HS-5 (cell line): ENCODE measurements at regions not wholly inside any gene's neighbourhood (a gene's known extent, or its start where the extent isn't known, plus 50 kb on each side); places are given as distances from the start of the nearest gene placed in this dataset.
"Not testable (repeated sequence)": the region's sequence is repeated elsewhere in the genome, so short reads cannot be mapped to it uniquely, and the experiment has no call there.

Experiments
- DNase-seq: peaks from one replicate; pipeline ENCODE4 v3.0.0-alpha.2; 2012; ENCODE audit warnings: low read depth

DNA sequence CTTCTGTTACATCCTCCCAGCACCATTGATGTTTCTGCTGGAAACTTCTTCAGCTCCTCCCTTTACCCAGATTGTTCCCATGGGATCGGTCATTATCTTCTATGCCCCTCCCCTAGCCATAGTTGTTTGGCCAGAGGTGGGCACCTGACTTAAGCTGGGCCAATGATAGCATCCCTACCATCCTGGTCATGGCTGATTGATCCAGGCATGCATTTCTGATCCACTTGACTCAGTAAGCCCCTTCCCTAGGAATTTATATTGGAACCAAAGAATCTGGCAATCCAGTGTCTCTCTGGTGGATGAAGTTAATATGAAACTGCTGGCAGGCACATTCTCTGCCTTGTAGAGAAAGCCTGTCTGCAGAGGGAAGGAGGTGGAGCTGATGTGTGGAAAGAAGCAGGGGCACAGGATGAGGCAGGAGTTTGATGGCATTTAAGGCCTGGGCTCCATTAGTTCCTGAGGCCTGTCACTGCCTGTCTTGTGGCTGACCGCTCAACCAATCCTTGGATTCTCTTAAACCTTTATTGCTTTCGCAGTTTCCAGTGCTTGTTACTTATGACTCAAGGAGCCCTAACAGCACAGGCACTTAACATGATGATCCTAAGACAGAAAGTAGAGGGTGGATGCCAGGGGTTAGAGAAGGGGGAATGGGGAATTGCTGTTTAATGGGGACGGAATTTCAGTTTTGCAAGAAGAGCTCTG is 152.4 kb downstream of the ABCC12 start:
- no peak for DNase-seq

DNA sequence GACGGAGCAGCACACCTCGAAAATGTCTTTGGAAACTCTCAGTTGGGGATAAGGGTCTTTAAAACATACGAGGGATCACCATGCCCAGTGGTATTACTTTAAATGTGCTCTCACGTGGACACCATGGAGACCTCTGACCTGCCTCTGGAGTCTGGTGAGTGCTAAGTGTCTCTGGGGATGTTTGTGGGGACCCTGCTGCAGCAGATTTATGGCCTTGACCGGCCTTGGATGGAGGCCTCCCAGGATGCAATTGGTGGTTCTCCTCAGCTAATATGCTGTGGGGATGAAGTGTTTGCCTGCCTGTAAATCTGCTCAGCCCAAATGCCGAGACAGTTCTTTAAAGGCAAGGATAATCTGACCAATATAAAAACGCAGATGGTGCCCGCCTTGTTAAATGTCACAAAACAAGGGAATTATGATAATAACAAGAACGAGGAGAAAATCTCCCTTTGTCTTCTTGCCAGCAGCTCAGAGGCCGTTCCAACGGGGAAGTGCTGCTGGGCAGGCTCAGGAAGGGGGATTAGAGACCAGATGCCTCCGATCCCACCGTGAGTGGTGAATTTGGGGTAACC is 154.4 kb downstream of the ABCC12 start:
- DNase-seq = no peak

DNA sequence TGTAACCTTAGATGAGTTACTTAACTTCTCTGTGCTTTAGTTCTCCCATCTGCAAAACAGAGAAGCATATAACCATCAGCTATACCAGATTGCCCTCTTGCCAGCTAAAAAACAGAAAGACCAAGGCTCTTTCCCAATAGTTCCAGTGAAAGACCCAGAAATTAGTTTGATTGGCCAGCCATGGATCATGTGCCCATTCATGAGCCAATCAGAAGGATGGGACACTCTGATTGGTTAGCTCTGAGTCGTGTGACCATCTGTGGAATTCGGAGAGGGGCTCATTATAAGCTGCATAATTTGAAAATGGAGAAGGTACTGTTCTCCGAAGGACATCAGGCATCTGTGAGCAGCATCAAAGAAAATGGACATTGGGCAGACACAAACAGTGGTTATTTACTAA is 155.2 kb downstream of the ABCC12 start:
- DNase-seq = no peak

GRCh38 chr16:47999595-47999994 is 156.2 kb downstream of the ABCC12 start:
- DNase-seq = no peak

GRCh38 chr16:47995354-47995753 is 160.4 kb downstream of the ABCC12 start:
- DNase-seq = no peak

DNA sequence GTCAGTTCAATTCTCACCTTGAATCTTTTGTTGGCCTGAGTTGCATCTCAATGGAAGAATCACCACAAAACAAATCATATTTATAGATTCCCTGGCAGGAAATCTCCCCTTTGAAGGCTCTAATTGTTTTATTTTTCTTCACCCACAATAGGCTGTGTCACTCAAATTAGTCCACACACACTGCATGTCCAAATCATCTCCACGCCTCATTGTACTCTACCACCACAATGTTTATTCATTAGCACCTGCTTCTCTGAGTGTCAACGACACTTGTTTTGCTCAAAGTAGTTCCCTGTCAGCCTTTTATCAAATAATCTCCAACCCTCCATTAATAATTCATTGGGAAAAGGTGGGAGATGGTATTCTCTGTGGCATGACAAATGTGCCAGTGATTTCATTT is 164.3 kb downstream of the ABCC12 start:
- no peak for DNase-seq

DNA sequence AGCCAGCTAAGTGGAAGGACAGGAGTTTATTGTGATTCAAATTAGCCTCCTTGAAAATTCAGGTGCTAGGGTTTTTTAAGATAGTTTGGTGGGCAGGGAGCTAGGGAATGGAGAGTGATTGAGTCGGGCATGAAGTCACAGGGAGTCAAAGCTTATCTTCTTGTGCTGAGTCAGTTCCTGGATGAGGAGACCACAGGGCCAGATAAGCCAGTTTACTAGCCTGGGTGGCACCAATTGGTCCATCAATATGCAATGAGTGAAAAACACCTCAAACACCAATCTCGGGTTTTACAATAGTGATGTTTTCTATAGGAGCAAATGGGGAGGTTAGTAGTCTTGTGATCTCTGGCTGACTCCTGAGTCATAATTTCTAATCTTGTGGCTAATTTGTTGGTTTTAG is 165.1 kb downstream of the ABCC12 start:
- no peak for DNase-seq

GRCh38 chr16:47987136-47987535 is 168.7 kb downstream of the ABCC12 start:
- no peak for DNase-seq

DNA sequence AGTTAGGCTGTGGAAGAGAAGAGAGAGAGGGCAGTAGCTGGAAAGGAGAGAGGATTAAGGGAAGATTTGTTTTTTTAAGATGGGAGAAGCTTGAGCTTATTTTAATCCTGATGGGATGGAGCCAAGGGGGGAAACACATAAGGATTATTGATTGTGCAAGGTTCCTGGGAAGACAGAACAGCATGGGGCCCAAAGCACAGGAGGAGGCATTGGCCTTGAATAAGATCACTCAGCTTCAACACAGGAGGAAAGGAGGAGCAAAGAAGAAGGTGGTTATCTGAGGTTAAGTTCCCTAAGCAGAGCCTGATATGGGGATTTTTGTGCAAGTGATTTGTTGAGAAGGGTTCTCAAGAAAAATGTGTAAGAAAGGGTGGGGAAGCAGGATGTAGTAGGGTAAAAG is 169.8 kb downstream of the ABCC12 start:
- no peak for DNase-seq

- DNase-seq = no peak
Observed at GRCh38 chr16:47984669-47985068, 171.1 kb downstream of the ABCC12 start.

DNA sequence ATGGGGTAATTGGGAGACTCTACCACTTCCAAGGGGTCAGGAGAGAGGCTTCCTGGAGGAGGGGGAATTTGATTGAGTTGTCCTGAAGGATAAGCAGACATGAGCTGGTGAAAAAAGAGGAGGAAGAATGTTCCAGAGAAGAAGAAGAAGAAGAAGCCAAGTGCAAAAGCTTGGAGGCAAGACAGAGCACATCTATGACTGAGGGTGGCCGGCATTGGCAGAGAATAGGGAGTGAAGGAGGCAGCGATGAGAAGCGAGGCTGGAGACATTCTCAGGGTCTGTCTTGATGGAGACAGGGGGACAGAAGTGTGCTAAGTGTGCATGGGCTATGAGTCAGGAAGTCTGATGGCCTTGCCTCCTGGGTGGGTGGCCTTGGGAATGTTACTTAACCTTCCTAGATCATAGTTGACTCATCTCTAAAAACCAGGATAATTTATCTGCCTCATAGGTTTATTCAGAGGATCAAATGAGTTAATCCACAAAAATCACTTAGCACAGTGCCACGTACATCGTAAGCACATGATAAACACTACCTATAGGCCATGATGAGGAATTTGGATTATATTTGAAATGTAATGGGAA is 171.7 kb downstream of the ABCC12 start:
- DNase-seq = no peak

DNA sequence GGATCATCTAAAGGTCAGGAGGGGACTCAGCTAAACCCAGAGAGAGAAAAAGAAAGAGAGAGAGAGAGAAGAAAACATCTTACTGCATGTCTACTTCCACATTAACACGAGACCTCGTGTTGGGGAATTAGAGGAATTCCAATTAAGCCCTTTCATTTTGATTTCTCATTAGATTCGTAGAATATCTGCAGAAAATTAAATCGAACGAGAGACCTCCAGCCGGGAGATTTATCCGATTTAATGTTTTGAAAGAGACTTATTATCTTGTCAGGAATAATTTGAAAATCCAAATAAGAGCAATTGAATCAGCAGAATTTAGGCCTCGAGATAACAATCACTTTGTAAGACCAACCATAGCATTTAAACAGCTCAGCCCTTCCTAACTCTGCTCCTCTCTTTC is 175.6 kb downstream of the ABCC12 start:
- DNase-seq = no peak

GRCh38 chr16:47979616-47980182 is 176.1 kb downstream of the ABCC12 start:
- no peak for DNase-seq

DNA sequence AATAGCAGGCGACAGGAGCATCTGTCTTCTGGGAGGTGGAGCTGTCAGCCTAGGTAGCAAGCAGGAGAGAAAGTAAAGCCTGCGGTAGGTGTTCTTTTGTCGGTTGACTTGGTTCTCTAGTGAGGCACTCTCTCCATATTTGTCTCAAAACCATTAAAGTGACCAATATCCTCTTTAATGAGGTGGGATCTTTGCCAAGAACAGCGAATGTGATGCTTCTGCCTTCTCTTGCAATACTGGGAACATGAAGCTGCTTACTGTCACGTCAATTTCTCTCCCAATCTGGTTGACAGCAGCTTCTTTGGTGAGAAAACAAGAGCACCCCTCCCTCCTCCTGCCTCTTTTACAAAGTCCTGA is 176.7 kb downstream of the ABCC12 start:
- DNase-seq = no peak

- DNase-seq = no peak
Observed at GRCh38 chr16:47978491-47979163, 177.2 kb downstream of the ABCC12 start.

DNA sequence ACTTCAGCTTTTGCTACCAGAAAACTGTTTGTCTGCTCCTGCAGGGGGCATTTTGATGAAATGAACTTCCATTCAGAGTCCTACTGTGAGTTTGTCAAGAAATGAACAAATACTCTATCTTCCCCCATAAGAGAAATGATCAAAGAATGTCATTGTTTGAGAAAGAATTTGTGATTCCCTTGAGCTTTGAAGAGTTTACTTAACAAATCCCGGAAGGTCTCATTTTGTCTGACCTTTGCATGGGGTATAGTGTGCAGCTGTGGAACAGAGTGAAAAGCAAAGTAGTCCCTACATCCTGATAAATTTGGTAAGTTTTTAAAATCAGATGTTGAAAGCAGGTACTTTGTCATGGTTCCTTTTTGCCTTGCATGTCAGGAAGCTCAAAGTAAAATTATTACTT is 178.0 kb downstream of the ABCC12 start:
- DNase-seq = no peak

DNA sequence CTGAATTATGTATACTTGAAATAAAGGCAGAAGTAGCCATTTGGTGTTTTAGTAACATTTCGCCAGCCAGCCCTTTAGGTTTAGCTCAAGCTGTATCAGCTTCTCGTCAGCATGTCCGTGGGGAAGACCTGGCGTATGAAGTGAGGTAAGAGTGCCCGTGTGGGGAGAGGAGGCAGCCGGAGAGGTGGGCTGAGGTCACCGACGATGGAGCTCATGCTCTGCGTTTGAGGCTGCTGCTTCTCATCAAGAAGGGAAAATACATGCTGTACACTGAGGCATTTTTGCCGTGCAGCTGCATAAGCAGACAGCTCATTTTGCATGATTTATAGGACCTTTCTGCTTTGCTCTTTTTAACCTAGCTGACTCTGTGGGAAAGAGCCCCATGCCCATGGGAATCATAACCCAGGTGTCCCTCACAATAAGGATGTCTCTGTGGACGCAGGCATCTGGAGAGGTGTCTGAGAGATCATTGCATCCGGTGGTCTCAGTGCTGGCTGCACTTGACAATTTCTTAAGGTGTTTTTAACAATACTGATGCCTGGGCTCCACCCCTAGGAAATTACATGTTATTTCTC is 179.1 kb downstream of the ABCC12 start:
- DNase-seq = no peak

DNA sequence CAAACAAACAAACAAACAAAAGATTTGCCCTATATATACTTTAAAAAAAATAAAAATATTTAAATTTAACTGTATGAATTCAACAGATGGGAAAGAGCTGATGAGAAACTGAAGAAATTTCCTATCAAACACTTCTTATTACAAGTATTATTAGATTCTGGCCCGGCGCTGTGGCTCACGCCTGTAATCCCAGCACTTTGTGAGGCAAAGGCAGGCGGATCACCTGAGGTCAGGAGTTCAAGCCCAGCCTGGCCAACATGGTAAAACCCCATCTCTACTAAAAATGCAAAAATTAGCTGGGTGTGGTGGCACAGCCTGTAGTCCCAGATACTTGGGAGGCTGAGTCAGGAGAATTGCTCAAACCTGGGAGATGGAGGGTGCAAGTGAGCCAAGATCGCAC is 180.8 kb downstream of the ABCC12 start:
- DNase-seq = not testable (repeated sequence)

DNA sequence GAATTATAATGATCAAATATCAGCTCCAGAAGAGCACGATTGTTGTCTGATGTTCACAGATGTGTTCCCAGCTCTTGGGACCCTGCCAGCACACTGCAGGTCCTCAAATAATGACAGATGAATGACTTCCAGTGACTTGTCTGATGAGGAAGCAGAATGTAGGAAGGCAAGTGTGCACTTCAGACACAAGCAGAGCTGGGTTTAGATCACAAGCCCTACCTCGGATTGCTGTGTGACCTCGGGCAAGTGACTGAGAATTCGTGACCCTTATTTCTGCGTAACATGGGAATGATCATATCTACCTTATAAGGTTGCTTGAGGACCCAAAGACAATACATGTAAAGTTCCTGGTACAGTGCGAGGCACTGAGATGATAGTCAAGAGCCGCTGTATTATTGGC is 182.2 kb downstream of the ABCC12 start:
- no peak for DNase-seq

- DNase-seq = no peak
Observed at GRCh38 chr16:47972246-47972985, 183.4 kb downstream of the ABCC12 start.

DNA sequence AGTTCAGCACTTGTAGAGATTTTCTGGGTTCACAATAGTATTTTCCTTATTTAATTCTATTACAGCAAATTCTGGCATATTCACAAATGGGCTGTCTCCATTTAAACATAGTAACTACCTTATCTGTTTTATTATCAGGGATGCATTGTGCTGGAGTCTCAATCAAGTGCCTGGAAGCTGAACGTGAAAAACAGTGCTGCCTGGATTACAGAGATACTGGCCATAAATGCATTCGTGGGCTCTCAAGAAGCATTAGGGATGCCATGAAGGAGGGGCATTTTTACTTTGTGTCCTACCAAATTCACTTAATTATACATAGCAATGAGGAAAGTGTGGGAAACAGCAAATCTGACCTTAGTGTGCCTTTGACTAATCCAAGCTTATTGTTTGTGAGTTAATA is 184.6 kb downstream of the ABCC12 start:
- DNase-seq = no peak
